Thoracic aorta (tissue), 2 donors: ENCODE measurements at regions not wholly inside any gene's neighbourhood (a gene's known extent, or its start where the extent isn't known, plus 50 kb on each side); places are given as distances from the start of the nearest gene placed in this dataset.

Source experiments
- ATAC-seq: fragments of 150-250 bp; one replicate; pipeline ENCODE4 v1.8.0; 2017; ENCODE audit warnings: low read depth; ENCODE audit not compliant: insufficient number of reproducible peaks, low FRiP score
- DNase-seq: peaks from one replicate; pipeline ENCODE4 v3.0.0-alpha.2; 2020; ENCODE audit warnings: low spot score
- H3K27ac ChIP-seq, 2 donors: fragments of 200-600 bp; sonication (generic); 1 replicate in 1 of 2; 2 replicates in 1 of 2; pipeline ENCODE4 v1.5.1; 2016; ENCODE audit warnings: mild to moderate bottlenecking in 2 of 2, moderate library complexity in 2 of 2
- H3K27me3 ChIP-seq: fragments of 200-600 bp; sonication (generic); replicated peaks from 2 replicates; pipeline ENCODE4 v1.6.0; 2016; ENCODE audit warnings: mild to moderate bottlenecking; ENCODE audit not compliant: insufficient read depth
- H3K36me3 ChIP-seq: fragments of 200-600 bp; sonication (generic); one replicate; pipeline ENCODE4 v1.5.1; 2016
- H3K4me1 ChIP-seq, 2 donors: fragments of 200-600 bp; sonication (generic); 1 replicate in 1 of 2; 2 replicates in 1 of 2; pipeline versions ENCODE4 v1.5.1 to v1.6.0; 2016; ENCODE audit warnings: low read depth in 2 of 2, mild to moderate bottlenecking in 1 of 2; ENCODE audit not compliant: control insufficient read depth in 1 of 2
- H3K4me3 ChIP-seq: fragments of 200-600 bp; sonication (generic); 2 replicates; pipeline ENCODE4 v1.5.1; 2016; ENCODE audit warnings: mild to moderate bottlenecking
- H3K9me3 ChIP-seq: fragments of 200-600 bp; sonication (generic); 2 replicates; pipeline ENCODE4 v1.5.1; 2016
- TF ChIP-seq, protein P1 (sequence below): fragments of 200-600 bp; sonication (generic); IDR thresholded peaks from one replicate; pipeline ENCODE4 v1.5.1; 2019; ENCODE audit warnings: antibody characterized with exemption

- TF ChIP-seq, protein P1, sequence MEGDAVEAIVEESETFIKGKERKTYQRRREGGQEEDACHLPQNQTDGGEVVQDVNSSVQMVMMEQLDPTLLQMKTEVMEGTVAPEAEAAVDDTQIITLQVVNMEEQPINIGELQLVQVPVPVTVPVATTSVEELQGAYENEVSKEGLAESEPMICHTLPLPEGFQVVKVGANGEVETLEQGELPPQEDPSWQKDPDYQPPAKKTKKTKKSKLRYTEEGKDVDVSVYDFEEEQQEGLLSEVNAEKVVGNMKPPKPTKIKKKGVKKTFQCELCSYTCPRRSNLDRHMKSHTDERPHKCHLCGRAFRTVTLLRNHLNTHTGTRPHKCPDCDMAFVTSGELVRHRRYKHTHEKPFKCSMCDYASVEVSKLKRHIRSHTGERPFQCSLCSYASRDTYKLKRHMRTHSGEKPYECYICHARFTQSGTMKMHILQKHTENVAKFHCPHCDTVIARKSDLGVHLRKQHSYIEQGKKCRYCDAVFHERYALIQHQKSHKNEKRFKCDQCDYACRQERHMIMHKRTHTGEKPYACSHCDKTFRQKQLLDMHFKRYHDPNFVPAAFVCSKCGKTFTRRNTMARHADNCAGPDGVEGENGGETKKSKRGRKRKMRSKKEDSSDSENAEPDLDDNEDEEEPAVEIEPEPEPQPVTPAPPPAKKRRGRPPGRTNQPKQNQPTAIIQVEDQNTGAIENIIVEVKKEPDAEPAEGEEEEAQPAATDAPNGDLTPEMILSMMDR = no peak
- DNase-seq = no peak
- Histone ChIP-seq H3K27me3 (no peaks in the 10 kb centered on the region), H3K4me1 (peaks cover 9% of the 10 kb centered on the region in 2 donors), H3K36me3 (no peaks in the 10 kb centered on the region), H3K27ac (no peak overlapping the region), H3K4me3 (no peak overlapping the region), H3K9me3 (no peaks in the 10 kb centered on the region)
- ATAC-seq = no peak
Observed at GRCh38 chr16:65388592-65388991, 266.7 kb upstream of the CDH11 start.

DNA sequence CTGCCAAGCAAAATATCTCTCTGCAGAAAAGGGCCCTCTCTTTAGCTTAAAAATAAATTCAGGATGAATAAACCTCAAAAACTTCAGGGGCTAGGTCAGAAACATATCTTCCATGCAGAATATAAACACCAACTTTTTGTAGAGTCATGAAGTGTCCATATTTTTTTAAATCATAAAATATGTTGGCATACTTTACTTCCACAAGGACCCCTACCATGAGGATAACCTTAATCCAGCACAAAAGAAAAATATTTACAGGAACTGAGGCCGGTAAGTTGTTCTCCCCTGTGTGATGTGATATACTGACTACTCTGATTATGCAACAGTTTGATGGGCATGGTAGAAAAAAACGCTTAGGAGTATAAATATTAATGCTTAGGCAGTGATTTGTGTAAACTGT is 264.8 kb upstream of the CDH11 start:
- Histone ChIP-seq H3K4me3 (no peak overlapping the region), H3K4me1 (peaks cover 9% of the 10 kb centered on the region in 2 donors), H3K27ac (no peak overlapping the region), H3K36me3 (no peaks in the 10 kb centered on the region), H3K27me3 (no peaks in the 10 kb centered on the region), H3K9me3 (no peaks in the 10 kb centered on the region)
- DNase-seq (no peak), ATAC-seq (no peak)
- TF ChIP-seq, protein P1 = no peak

DNA sequence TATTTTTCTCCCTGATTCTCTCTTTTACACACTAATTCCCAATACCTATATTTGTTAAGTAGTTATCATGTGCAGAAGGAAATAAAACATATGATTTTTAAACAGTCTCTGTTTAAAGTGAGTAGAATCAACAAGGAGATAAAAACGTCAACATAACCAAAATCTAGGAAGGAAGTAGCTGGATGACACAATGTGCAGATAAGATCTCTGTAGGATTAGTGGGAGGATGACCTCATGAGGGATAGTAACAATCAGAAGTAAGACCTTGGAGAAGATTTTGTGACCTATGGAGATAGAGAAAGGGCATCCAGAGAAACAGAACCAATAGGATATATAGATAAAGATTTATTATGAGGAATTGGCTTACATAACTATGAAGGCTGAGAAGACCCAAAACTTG is 262.6 kb upstream of the CDH11 start:
- TF ChIP-seq, protein P1 = no peak
- Histone ChIP-seq H3K4me1 (peaks cover 9% of the 10 kb centered on the region in 2 donors), H3K27me3 (no peaks in the 10 kb centered on the region), H3K4me3 (no peak overlapping the region), H3K9me3 (no peaks in the 10 kb centered on the region), H3K27ac (no peak overlapping the region), H3K36me3 (no peaks in the 10 kb centered on the region)
- DNase-seq (no peak), ATAC-seq (no peak)

- H3K27ac ChIP-seq = no peak overlapping the region
- H3K36me3 ChIP-seq = no peaks in the 10 kb centered on the region
- no peaks in the 10 kb centered on the region for H3K9me3 ChIP-seq
- H3K4me1 ChIP-seq = no peaks in the 10 kb centered on the region
- no peaks in the 10 kb centered on the region for H3K27me3 ChIP-seq
- TF ChIP-seq, protein P1 = no peak
- H3K4me3 ChIP-seq = no peak overlapping the region
- ATAC-seq = no peak
- no peak for DNase-seq
Observed at GRCh38 chr16:65377195-65377594, 255.3 kb upstream of the CDH11 start.

- TF ChIP-seq, protein P1 = no peak
- no peak overlapping the region for H3K4me3 ChIP-seq
- H3K36me3 ChIP-seq = no peaks in the 10 kb centered on the region
- no peak overlapping the region for H3K27ac ChIP-seq
- no peaks in the 10 kb centered on the region for H3K27me3 ChIP-seq
- H3K9me3 ChIP-seq = no peaks in the 10 kb centered on the region
- no peaks in the 10 kb centered on the region for H3K4me1 ChIP-seq
- DNase-seq = no peak
- ATAC-seq = no peak
Observed at GRCh38 chr16:65376601-65377000, 254.7 kb upstream of the CDH11 start.
